ENCODE measurements at regions not wholly inside any gene's neighbourhood (a gene's known extent, or its start where the extent isn't known, plus 50 kb on each side); places are given as distances from the start of the nearest gene placed in this dataset.

DNA sequence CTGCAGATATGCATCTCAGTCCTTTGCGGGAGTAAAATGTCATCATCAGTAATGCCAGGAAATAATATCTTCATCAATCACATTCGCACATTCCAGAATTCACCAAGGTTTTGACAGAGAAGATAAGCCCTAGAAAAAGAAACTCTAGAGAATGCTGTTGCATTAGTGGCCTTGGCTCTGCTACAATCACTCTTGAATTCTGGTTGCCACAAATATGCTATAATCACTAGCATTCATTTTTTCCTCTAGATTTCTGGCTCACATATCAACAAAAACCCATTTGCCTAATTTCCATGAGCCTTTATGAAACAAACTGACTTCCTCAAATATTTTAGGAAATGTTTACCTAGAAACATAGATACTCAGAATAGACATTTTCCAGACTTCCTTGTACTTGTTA lies 653.4 kb downstream of the ANXA1 start:
- no peak for DNase-seq

- no peak for DNase-seq
These were observed 654.3 kb downstream of the ANXA1 start for GRCh38 chr9:73805853-73806458.

- no peak for DNase-seq
These were observed 655.2 kb downstream of the ANXA1 start for GRCh38 chr9:73806876-73807275.

GRCh38 chr9:73807952-73808351 lies 656.3 kb downstream of the ANXA1 start:
- no peak for DNase-seq

GRCh38 chr9:73810585-73811215 lies 659.0 kb downstream of the ANXA1 start:
- no peak for DNase-seq

- DNase-seq = no peak
These were observed 661.9 kb downstream of the ANXA1 start for GRCh38 chr9:73813546-73813945.

- DNase-seq = no peak
These were observed 665.2 kb downstream of the ANXA1 start for GRCh38 chr9:73816905-73817304.

DNA sequence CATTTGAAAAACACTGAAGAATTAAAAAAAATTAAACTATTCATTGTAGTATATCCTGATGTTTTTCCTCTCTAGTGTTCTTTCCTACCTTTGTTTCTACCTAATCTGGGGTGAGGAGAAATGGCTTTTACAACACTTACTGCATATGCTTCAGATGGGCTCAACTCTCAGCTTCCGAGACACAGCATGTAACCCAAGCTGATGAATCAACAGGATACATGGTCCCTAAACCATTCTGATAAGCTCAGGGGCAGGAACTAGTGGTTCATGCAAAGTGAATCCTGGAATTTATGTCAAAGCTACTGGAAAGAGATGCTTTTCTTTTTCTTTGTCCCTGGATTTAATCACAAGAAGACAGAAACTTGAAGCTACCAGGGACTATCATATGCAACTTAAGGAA lies 672.5 kb upstream of the RORB start:
- no peak for DNase-seq

GRCh38 chr9:73838871-73839270 lies 658.3 kb upstream of the RORB start:
- no peak for DNase-seq

DNA sequence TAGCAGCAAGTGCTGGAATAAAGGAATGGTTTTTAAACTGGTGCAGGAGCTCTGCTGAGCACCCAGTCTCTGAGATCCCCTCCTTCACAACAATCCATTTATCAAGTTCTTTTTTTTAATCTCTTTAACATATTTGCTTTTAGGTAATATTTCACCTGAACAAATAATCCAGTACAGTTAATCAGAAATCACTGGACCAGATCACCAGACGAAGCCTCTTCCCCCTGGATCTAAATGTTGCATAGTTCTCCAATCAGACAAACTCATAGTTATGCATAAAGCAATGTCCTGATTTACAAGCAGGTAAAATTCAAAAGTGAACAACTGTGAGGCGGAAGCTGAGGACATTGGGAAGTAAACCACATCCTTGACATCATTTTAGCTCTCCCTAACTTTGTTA lies 657.7 kb upstream of the RORB start:
- no peak for DNase-seq

DNA sequence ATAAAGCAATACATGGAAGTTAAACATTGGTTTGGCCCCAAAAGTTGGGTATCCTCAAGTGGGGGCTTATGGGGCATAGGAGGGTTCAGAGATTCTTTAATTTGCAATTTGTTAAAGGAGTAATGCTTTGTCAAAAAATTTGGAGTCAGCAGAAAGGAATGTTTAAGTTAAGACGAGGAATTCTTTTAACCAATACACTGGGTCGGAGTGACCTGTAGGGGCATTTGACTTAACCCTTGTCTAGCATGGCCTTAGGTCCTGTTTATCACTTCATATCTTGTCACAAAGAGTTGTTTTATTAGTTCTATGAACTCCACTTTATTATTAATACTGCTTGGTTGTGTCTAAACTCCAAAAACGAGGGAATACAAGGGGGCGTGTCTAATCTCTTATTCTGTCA lies 656.1 kb upstream of the RORB start:
- DNase-seq = no peak

GRCh38 chr9:73844135-73844534 lies 653.0 kb upstream of the RORB start:
- no peak for DNase-seq

GRCh38 chr9:73845539-73845938 lies 651.6 kb upstream of the RORB start:
- no peak for DNase-seq

DNA sequence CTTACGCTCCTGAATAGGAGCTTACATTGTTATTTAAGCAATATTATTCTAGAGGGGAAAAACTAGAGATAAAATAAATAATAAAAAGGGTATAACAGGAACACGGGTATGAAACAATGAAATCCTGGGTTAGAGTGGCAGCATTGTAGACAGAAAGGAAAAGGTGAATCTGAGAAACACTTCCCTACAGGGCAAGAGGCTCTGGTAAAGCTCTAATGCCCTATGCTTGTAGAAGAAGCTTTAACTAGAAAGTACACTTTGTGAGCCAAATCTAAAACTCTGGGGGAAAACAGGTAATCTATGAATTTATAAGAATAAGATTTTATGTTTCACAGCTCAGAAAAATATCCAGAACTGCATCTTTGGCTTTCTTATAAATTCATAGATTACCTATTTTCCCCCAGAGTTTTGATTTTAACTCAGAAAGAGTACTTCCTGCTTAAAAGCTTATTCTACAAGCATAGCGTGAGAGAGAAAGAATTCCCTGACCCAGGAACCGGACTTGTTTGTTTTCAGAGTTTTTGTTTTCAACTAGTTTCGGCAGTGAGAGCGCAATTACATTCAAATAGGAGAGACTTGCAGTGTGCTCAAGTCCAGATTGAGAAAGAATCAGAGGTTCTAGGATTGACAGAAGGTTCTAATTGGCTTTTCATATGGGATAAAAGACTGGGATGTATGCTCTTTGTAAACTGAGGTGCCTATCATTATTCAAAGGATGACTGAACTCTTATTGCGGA lies 651.0 kb upstream of the RORB start:
- no peak for DNase-seq

DNA sequence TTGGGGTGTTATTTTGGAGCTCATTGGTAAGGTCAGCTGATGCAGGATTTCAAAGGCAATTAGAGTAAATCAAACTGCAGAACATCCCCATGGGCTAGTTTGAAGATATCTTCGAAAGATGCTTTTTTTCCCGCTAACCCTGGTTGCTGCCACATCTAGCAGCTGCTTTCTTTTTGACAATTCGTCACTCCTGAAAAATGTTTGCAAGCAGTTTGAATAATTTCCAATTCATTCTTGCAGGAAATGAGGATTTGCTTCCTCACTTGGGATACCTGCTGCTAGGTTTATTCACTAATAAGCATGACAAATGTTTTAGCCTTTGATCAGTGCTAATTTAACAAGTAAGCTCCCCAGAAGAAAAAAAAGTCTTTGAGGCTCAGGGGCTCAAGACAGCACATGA lies 649.6 kb upstream of the RORB start:
- DNase-seq = no peak

DNA sequence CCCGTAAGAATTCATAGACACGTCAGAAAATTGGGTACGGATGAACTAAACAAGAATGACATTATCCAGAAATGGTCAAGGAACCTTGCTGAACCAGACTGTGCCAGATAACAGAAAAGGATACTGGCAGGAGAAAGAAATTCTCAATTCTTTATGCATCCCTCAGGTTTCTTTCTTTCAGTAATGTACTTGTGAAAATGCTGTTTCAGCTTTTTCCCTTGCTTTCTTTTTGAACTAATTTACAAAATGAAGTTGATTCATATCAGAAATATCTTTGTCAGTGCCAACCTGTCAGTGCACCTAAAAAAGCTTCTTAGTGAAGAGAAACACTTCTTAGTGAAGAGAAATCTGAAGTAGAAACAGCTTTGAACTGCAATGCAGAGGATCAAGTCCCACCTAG lies 643.6 kb upstream of the RORB start:
- DNase-seq = no peak

DNA sequence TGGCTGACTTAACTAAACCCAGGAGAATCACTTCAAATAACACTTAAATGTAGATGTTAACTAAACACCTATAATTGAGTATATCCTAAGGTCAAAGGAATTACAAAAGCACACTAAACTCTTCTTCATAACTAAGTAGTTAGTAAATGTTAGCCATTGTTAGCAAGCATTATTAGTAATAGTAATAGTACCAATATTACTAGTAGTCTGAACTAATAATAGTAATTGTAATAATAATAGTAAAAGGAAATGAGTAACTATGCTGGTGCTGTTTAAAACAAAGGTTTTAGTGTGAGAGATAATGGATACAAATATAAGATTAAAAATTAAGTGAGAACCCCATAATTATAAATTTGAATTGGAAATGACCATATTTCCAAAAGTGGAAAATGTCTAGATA lies 641.9 kb upstream of the RORB start:
- no peak for DNase-seq

GRCh38 chr9:73863924-73864323 lies 633.2 kb upstream of the RORB start:
- no peak for DNase-seq

- no peak for DNase-seq
These were observed 630.7 kb upstream of the RORB start for GRCh38 chr9:73866451-73866850.

- DNase-seq = peak; percentile 39
These were observed 627.9 kb upstream of the RORB start for GRCh38 chr9:73869264-73869663.

DNA sequence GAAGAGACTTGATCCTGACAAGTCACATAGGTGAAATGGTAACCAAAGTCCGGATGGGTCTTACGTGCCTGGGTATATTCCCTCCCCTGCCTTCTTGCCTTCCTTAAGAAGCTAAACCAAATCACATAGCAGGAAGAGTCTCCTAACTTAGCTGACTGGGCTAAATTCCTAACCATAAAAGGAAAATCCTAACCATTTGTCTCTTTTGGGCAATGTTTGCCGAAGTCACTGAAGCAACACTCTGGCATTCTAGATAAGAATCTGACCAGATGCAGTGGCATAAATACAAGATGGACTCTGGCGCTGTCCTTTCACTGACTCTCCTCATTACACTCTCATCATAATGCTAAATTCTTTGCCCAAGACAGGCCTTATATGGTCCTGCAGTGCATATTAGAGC lies 625.5 kb upstream of the RORB start:
- no peak for DNase-seq

- DNase-seq = no peak
These were observed 624.4 kb upstream of the RORB start for GRCh38 chr9:73872701-73873100.

DNA sequence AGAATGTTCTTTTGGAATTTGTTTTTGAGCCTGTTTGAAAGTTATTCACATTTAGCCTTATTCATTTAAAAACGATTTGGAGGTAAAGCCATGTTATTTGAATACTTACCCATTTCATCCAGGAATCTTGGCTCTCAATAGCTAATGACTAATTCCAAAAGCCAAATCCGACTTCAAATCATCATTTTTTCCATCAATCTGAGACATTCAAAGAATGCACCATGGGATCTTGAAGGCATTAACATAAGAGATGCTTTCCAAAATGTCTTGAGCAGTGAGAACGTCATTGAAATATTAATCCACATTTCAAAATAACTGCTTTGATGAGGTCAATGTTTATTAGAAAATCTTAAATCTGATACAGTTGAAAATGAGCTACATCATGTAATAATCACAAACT lies 617.0 kb upstream of the RORB start:
- DNase-seq = no peak

DNA sequence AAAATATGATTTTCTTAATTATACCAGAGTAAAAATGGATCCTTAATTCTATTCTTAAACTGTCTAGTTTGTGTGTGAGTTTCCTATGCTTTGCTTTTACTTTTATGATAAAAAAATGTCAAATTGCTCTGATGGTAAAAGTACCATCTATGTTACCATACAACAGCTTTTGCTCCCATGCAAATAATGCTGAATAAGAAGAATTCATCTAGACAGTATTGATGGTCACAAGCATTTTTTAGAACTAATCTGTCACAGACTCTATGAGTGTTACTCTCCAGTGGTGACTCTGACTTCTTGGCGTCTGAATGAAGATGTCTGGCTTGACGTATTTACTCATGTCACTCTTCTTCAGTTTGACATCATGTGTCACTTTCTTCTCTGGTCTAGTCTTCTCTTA lies 608.1 kb upstream of the RORB start:
- no peak for DNase-seq

Measured in CD4-positive, alpha-beta T cell treated with Interleukin-4 for 4 hours (primary cell).